Aorta (tissue), 5 donors: ENCODE measurements at regions not wholly inside any gene's neighbourhood (a gene's known extent, or its start where the extent isn't known, plus 50 kb on each side); places are given as distances from the start of the nearest gene placed in this dataset.
"Not testable (repeated sequence)": the region's sequence is repeated elsewhere in the genome, so short reads cannot be mapped to it uniquely, and the experiment has no call there.

Experiments
- ATAC-seq: fragments of 200-7000 bp; cut with Tn5 transposase; one replicate; pipeline ENCODE4 v1.9.1; 2022; ENCODE audit warnings: moderate library complexity; ENCODE audit not compliant: low FRiP score
- DNase-seq, 2 donors: peaks; one replicate each; pipeline ENCODE4 v3.0.0-alpha.2; 2020
- H3K27ac ChIP-seq, 2 donors: one replicate each; pipeline ENCODE4 v1.5.1; 2013; ENCODE audit warnings: low read length in 2 of 2, mild to moderate bottlenecking in 2 of 2, moderate library complexity in 2 of 2, control low read depth in 1 of 2, inconsistent platforms in 1 of 2, low read depth in 1 of 2
- H3K27me3 ChIP-seq, 2 donors: one replicate each; pipeline ENCODE4 v1.6.1; 2013; ENCODE audit warnings: control low read depth in 1 of 2, low read length in 1 of 2, mild to moderate bottlenecking in 1 of 2, moderate library complexity in 1 of 2; ENCODE audit not compliant: insufficient read depth in 2 of 2, control insufficient read depth in 1 of 2
- H3K36me3 ChIP-seq, 2 donors: one replicate each; pipeline ENCODE4 v1.6.1; 2013; ENCODE audit warnings: control low read depth in 1 of 2, low read length in 1 of 2, mild to moderate bottlenecking in 1 of 2; ENCODE audit not compliant: insufficient read depth in 2 of 2, control insufficient read depth in 1 of 2
- H3K4me1 ChIP-seq, 2 donors: one replicate each; pipeline ENCODE4 v1.6.1; 2013; ENCODE audit warnings: low read length in 2 of 2, control low read depth in 1 of 2, mild to moderate bottlenecking in 1 of 2, moderate library complexity in 1 of 2; ENCODE audit not compliant: insufficient read depth in 2 of 2, control insufficient read depth in 1 of 2
- H3K4me3 ChIP-seq, 2 donors: one replicate each; pipeline ENCODE4 v1.5.1; 2013; ENCODE audit warnings: low read length in 2 of 2, control low read depth in 1 of 2, mild to moderate bottlenecking in 1 of 2
- H3K9me3 ChIP-seq: one replicate; pipeline ENCODE4 v1.6.1; 2013; ENCODE audit warnings: mild to moderate bottlenecking, low read length; ENCODE audit not compliant: control insufficient read depth
- WGBS, 2 donors: extraction: QIAGEN DNeasy Blood & Tissue Kit; methylation state at CpG; one replicate each; pipeline ENCODE4 v1.1.7; 2013; 5-methylcytosine and 5-hydroxymethylcytosine counted together
- intact Hi-C, 2 donors: fragments of 100-400 bp; cut with DNase I; formaldehyde crosslinking; loops; one replicate each; pipeline versions ENCODE4 v1.14.2 to v1.15.0; 2022
- donor health status: healthy with polysubstance abuse.
- donor health status: Bipolar disorder and iron deficiency.
- donor health status: DM: no; HTN: no; CAD: no.
- donor health status: DM: no; HTN: no; CAD: no.
- donor health status: DM: yes; HTN: yes; CAD: no.

- no peak overlapping the region for H3K27ac ChIP-seq
- DNase-seq, result no peak
- WGBS, 2 donors, result 62 to 68% methylated on average over 4 of the region's 4 CpGs
- no peaks in the 10 kb centered on the region for H3K36me3 ChIP-seq
- no peaks in the 10 kb centered on the region for H3K4me1 ChIP-seq
- intact Hi-C loops, result no loop called here
- H3K9me3 ChIP-seq, result no peaks in the 10 kb centered on the region
- H3K4me3 ChIP-seq, result no peak overlapping the region
- no peaks in the 10 kb centered on the region for H3K27me3 ChIP-seq
- ATAC-seq, result no peak
Observed at GRCh38 chr12:24643120-24644119, 305.5 kb downstream of the BCAT1 start.

- no peaks in the 10 kb centered on the region for H3K36me3 ChIP-seq
- ATAC-seq (no peak), DNase-seq (no peak)
- no peak overlapping the region for H3K27ac ChIP-seq
- no peaks in the 10 kb centered on the region for H3K27me3 ChIP-seq
- H3K4me1 ChIP-seq, result no peaks in the 10 kb centered on the region
- H3K9me3 ChIP-seq, result no peaks in the 10 kb centered on the region
- intact Hi-C loops, result no loop called here
- H3K4me3 ChIP-seq, result no peak overlapping the region
- WGBS, 2 donors, result 1 to 50% methylated on average over 1 of the region's 1 CpG
Observed at GRCh38 chr12:24639641-24640040, 309.3 kb downstream of the BCAT1 start.

GRCh38 chr12:24632466-24632865, 316.4 kb downstream of the BCAT1 start:
- ATAC-seq (no peak), DNase-seq (no peak)
- Histone ChIP-seq H3K27me3 (no peaks in the 10 kb centered on the region), H3K4me3 (no peak overlapping the region), H3K9me3 (no peaks in the 10 kb centered on the region), H3K27ac (no peak overlapping the region), H3K4me1 (no peaks in the 10 kb centered on the region), H3K36me3 (no peaks in the 10 kb centered on the region)
- 89 to 91% methylated on average over 1 of the region's 1 CpG for WGBS, 2 donors
- intact Hi-C loops, result no loop called here

GRCh38 chr12:24631676-24632426, 317.1 kb downstream of the BCAT1 start:
- no peaks in the 10 kb centered on the region for H3K9me3 ChIP-seq
- WGBS, 2 donors, result 91 to 92% methylated on average over 3 of the region's 3 CpGs
- ATAC-seq, result no peak
- H3K36me3 ChIP-seq, result no peaks in the 10 kb centered on the region
- no peak for DNase-seq
- no peaks in the 10 kb centered on the region for H3K27me3 ChIP-seq
- no peaks in the 10 kb centered on the region for H3K4me1 ChIP-seq
- intact Hi-C loops, result no loop called here
- H3K4me3 ChIP-seq, result no peak overlapping the region
- no peak overlapping the region for H3K27ac ChIP-seq

- H3K4me3 ChIP-seq, result no peak overlapping the region
- 90 to 93% methylated on average over 2 of the region's 2 CpGs for WGBS, 2 donors
- H3K27ac ChIP-seq, result no peak overlapping the region
Observed at GRCh38 chr12:24630856-24631255, 318.0 kb downstream of the BCAT1 start.

GRCh38 chr12:24630446-24630845, 318.5 kb downstream of the BCAT1 start:
- intact Hi-C loops, result no loop called here
- ATAC-seq (no peak), DNase-seq (no peak)
- no peak overlapping the region for H3K27ac ChIP-seq
- H3K4me3 ChIP-seq, result no peak overlapping the region
- no peaks in the 10 kb centered on the region for H3K27me3 ChIP-seq
- H3K4me1 ChIP-seq, result no peaks in the 10 kb centered on the region
- H3K36me3 ChIP-seq, result no peaks in the 10 kb centered on the region
- no peaks in the 10 kb centered on the region for H3K9me3 ChIP-seq
- 82 to 96% methylated on average over 1 of the region's 1 CpG for WGBS, 2 donors

More at GRCh38 chr12:24630856-24631255, 318.0 kb downstream of the BCAT1 start:
- ATAC-seq, result no peak
- no peaks in the 10 kb centered on the region for H3K27me3 ChIP-seq
- H3K36me3 ChIP-seq, result no peaks in the 10 kb centered on the region
- intact Hi-C loops, result no loop called here
- H3K9me3 ChIP-seq, result no peaks in the 10 kb centered on the region
- H3K4me1 ChIP-seq, result no peaks in the 10 kb centered on the region
- DNase-seq, result no peak

- H3K4me3 ChIP-seq, result no peak overlapping the region
- intact Hi-C loops, result no loop called here
- DNase-seq, result no peak
- ATAC-seq, result no peak
- H3K4me1 ChIP-seq, result no peaks in the 10 kb centered on the region
- no peaks in the 10 kb centered on the region for H3K9me3 ChIP-seq
- H3K27ac ChIP-seq, result no peak overlapping the region
- H3K27me3 ChIP-seq, result no peaks in the 10 kb centered on the region
- no peaks in the 10 kb centered on the region for H3K36me3 ChIP-seq
- 92 to 97% methylated on average over 2 of the region's 2 CpGs for WGBS, 2 donors
Observed at GRCh38 chr12:24625103-24625502, 323.8 kb downstream of the BCAT1 start.

- H3K36me3 ChIP-seq, ATAC-seq, H3K27ac ChIP-seq, intact Hi-C loops, DNase-seq, H3K9me3 ChIP-seq, H3K4me1 ChIP-seq, H3K27me3 ChIP-seq, H3K4me3 ChIP-seq: not testable (repeated sequence)
- 98% methylated on average over 6 of the region's 6 CpGs for WGBS, 2 donors
Observed at GRCh38 chr12:24619954-24620353, 328.9 kb downstream of the BCAT1 start.
